DMS53 treated with DMSO at 0.1 percent for 48 hours (cell line): ENCODE measurements at regions not wholly inside any gene's neighbourhood (a gene's known extent, or its start where the extent isn't known, plus 50 kb on each side); places are given as distances from the start of the nearest gene placed in this dataset.

Experiments used
- DNase-seq: peaks from one replicate; lab custom pipeline; 2025; ENCODE audit not compliant: unreplicated experiment; lab: John Stamatoyannopoulos, UW

DNA sequence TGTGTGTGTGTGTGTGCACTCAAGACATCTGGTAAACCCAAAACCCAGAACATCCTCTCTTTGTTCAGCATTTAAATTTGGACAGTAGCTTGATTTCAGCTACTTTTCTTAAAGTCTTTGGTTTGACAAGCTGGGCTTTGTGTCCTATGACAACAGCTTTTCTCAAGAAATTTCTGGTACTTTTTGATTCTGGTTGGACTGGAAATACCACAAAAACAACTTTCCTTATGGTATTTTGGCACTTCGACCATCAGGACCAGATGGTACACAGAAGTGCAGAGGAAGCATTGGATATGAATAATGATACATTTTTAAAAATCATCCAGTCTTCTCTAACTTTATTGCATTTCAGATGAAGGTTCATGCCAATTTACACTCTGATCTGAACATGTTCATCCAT, 286.6 kb upstream of the FLRT2 start:
- DNase-seq, result no peak

GRCh38 chr14:85247071-85247470, 282.9 kb upstream of the FLRT2 start:
- DNase-seq, result no peak

DNA sequence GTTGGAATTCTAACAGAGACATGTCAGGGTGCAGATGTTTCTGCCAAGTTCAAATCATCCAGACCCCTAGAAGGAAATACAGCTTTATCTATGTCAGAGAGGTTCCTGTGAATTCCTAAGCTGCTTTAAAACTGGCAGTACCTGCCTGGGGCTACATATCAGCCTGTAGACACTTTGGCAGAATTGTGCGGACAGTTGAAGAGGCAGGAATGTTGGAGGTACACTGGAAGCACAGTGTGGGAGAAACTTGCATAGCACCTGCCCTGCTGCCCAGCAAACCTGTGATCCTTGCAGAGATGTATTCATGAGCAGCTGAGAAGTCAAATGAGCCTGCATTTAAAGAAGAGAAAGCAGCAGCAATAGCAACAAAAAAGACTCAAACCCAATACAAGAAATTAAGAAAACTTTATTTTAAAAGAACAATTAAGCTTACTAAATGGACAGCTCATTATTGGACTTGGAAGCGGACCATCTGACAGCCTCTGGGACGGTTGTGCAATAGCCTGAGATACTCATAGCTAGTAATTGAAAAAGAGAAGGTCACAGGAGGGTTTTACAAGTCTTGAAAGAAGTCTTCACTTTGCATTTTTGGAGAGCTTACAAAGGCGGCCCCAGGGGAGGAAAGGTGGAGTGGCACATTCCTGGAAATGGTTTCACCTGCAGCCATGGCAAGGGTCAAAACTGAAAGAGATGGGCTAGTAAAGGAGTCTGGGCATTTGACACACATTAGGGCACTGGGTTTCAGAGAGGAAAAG, 280.9 kb upstream of the FLRT2 start:
- DNase-seq, result no peak

DNA sequence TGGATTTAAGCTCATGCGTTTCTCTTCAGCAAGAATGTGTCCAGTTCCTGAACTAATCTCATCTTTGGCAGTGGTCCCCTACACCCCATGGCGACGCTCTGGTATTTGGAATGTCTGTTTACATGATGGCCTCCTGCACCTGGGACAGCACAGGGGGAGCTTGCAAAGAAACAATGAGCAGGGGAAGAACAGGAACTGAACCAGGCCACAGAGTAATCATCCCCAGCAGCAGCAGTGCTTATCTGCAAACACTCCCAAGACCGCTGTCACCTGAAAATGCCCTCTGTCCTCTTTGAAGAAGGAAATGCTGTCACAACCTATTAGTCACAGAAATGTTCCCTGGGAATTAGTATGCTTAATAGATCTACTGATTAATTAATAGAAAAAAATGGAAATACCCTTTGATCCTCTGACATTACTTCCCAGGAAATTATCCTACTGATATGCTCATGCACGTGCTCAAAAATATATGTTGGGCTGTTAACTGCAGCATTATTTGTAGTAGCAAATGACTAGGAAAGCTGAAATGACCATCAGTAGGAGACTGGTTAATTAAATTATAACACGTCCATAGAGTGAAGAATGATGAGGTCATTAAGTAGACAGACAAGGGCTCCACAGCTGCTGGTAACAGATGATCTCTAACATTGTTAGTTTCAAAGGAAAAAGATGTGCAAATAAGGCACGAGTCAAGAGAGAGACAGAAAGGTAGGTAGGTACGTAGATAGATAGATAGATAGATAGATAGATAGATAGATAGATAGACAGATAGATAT, 279.3 kb upstream of the FLRT2 start:
- DNase-seq, result peak; percentile 42

DNA sequence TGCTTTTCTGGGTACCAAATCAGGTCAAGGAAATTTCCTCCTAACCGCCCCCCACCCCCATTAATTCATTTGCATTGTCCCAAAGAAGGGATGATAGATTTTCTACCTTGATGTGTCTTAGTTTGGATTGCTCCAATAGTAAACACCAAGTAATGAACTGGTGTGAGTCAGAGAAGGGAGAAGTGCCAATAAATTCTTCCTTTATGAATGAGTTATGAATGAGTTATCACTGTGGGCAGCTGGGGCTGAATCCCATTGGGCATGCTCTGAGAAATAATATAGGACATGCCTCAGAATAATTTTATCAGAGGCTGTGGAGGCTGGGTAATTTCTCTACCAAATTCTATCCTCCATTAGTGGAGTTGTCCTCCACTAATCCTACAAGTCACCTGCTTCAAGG, 277.9 kb upstream of the FLRT2 start:
- DNase-seq, result no peak

DNA sequence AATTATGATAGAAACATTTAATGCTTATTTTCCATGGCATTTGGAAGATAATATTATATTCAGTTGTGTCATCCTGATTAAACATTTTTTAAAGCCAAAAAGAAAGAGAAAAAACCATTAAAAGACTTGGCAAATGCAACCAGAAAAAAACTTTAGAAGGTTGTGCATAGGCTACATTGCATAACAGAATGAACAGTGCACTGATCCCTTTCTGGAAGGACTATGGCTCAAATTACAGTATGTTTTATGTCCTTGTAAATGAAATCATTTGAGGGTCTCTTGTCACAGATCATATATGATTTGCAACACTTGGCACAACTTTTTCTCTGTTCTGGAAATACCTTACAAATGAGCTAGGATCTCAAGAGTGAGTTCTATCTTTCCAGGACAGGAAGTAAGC, 275.2 kb upstream of the FLRT2 start:
- DNase-seq, result no peak

DNA sequence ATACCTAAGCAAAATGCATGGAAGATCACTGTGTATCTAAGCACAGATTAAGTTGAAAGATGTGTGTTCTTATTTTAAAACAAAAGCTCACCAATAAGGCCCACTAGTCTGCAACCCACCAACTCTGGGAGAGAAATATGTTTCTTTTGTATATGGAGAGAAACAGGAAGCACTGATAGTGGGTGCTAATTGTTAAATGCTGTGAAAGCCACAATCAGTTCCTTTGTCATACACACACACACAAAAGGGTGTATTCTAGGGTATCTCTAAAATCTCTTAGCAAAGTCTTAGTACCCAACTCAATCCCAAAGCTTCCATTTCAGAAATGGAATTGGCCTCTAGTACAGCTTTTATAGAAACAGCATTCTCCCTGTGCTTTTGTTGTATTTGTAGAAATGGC, 272.7 kb upstream of the FLRT2 start:
- DNase-seq, result no peak

GRCh38 chr14:85263916-85264675, 265.8 kb upstream of the FLRT2 start:
- DNase-seq, result no peak

DNA sequence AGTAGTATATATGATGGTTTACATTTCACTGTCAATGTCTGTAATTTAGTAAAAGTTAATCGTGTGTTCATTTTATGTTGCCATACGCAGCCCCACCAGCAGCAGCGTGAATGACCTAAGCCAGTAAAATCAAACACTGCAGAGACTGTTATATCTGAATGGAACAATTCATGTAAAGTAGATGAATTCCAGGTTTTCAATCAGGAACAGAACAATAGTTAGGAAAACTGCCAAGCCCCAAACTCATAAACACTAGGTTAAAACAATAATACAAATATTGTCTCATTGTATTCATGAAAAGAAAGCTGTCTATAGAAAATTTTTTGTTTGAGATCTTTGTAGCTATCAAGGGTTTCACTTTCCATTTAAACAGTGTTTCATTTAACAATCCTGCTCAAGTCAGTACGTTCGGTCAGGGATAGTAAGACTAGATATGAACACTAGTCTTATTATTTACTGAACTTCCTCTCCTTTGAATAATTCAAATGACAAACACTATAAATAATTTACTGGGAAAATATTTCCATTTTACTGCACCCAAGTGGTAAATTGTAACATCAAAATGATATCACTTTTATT, 256.8 kb upstream of the FLRT2 start:
- no peak for DNase-seq

GRCh38 chr14:85273952-85274351, 256.0 kb upstream of the FLRT2 start:
- DNase-seq, result no peak

DNA sequence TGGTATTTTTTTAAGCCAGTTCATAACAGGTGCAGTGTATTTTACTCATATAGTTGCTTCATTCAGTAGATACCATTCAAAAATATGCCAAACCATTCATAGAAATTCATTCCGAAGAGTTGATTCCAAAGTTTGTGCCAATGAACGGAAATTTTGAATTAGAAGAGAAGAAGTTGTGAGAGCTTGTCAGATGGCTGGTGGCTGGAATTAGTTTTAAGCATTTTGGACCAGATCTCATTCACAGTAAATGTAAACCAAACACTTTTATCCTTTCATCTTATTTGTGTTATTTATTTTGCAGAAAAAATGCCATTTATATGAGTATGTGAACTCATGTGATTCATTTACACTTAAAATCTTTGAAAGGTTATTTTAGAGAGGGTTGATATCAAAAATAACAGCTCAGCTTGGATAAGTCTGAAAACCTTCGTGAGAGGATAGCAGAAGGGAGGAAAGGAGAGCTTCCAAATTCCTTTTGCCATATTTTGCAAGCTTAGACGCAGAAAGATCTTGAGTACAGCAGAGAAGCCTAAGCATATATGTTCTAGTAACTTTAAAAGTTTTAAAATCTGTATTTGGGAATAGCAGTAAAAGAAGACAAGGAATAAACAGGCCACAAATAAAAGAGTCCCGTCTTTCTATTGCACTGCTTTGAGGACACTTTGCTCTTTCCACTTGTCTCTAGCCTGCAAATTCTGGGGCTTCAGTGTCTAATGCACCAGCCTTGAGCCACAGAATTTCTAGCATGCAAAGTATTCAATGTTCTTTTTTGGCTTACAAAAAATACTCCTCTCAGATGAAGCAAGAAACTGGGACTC, 253.6 kb upstream of the FLRT2 start:
- no peak for DNase-seq

GRCh38 chr14:85276979-85277228, 253.0 kb upstream of the FLRT2 start:
- DNase-seq, result no peak

DNA sequence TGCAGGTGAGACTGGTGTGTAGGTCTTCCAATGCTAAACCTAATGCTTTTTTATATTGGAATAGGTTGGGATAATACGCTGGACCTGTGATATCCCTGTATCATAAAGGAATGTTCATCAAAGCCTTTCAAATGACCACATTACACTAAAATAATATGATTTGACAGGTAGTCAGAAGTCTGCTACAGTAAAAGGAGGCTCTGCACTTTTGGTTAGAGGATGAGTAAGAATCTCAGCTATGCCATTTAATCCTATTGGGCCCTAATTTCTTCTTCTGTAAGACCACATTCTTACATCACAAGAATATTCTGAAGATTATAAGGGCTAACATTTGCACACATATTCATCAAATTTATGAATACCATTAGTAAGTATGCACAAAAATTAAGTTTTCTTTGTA, 250.5 kb upstream of the FLRT2 start:
- no peak for DNase-seq

GRCh38 chr14:85280074-85280473, 249.9 kb upstream of the FLRT2 start:
- DNase-seq, result no peak

DNA sequence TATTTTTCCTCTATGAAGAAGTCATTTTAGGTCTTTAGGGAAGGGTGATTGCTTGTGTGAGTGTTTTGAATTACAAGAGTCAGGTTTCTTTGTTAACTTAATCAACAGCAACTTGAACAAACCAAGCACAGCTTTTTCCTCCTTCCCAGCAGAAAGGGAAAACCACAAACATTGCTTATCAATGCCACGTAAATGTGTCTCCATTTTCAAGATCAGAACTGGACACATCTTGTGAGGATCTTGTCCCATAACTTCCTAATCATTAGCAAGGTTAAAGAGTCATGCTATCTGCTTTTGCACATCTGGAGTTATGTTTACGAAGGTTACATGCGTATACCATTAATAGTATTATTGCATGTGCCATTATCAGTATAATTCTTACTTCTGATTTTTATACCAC, 248.0 kb upstream of the FLRT2 start:
- no peak for DNase-seq

- no peak for DNase-seq
Observed at GRCh38 chr14:85288041-85288440, 241.9 kb upstream of the FLRT2 start.

DNA sequence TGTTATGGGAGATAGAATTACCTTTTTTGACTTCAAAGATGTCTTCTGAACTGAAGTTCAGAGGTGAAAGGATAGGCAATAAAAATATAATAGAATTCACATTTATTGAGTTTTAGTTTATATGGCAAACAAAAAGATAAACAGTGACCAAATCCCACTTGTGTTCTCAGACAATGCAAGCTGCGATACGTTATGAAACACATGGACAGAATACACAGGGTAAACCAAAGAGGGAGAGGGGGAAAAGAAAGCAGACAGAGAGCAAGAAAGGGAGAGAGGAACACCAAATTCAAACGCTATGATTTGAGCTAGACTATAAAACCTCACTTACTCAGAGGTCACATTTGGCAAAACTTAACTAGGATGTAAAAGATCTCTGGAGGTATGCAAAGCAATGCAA, 238.2 kb upstream of the FLRT2 start:
- DNase-seq, result no peak

DNA sequence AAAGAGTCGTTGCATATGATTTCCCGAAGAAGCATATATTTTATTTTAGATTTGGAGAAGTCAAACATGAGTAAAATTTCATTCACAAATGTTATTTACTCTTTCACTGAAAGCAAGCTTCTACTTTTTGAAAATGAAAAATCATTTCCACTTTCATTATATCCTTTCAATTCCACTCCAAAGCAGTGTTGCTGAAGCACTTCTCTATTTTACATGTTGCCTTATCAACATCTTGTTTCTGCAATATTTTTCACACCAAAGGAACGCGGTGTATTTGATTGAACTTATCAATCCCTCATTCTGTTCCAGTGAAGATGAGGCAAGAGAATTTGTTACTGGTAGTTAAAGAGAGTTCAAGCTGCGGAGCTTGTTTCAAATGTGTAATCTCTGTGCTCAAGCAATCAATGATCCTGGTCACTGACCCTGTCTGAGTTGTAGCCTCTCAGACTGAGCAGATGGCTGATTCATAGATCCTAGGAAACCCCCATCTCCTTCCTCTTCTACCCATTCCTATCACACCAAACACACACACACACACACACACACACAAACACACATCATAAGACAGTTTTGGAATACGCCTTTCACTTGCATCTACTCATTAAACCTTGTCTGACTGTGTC, 236.2 kb upstream of the FLRT2 start:
- no peak for DNase-seq

- no peak for DNase-seq
Observed at GRCh38 chr14:85295318-85295717, 234.6 kb upstream of the FLRT2 start.

DNA sequence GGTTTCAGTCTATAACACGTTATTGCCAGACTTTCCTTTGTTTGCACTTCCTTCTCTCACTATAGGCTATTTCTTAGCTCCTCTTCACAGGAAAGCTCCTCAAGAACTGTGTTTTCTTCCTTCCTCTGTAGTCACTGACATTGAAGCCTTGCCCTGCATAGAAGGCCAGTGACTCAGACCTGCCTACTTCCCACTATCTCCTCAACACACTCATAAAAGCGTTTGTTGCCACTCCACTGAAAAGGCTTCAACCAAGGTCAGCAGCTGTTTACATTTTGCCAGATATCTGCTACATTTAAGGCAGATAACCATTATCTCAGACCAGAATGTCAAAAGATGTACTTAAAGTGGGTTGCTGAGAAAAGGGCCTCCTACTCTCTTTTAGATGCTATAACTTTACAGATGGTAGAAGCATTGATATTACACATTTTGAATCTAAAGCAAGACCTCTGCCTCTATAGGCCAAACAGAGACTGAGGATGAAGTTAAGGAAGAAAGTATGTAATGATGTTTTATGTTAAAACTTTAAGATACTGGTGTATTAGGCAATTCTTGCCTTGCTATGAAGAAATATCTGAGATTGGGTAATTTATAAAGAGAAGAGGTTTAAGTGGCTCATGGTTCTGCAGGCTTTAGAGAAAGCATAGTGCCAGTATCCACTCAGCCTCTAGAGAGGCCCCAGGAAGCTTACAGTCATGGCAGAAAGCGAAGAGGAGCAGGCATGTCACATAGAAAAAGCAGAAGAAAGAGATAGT, 233.3 kb upstream of the FLRT2 start:
- DNase-seq, result no peak
